ENCODE measurements at regions not wholly inside any gene's neighbourhood (a gene's known extent, or its start where the extent isn't known, plus 50 kb on each side); places are given as distances from the start of the nearest gene placed in this dataset.

- TF ChIP-seq CTCF (IDR thresholded peaks at IDR 0.05) (no peak), POLR2A (IDR thresholded peaks at IDR 0.05) (no peak)
Observed at GRCh38 chr6:16921399-16922110, 160.3 kb upstream of the ATXN1 start.

All from adrenal gland (tissue), 5 donors.